Neural cell (in vitro differentiated cells): ENCODE measurements at regions not wholly inside any gene's neighbourhood (a gene's known extent, or its start where the extent isn't known, plus 50 kb on each side); places are given as distances from the start of the nearest gene placed in this dataset.

Experiments used
- H2AFZ ChIP-seq: fragments of 200-600, 300-800 bp; sonication (generic), shearing (Covaris generic); 2 replicates; pipeline ENCODE4 v1.6.0; 2014; ENCODE audit warnings: low read depth, mild to moderate bottlenecking, antibody characterized with exemption, low read length, moderate library complexity
- H3F3A ChIP-seq: fragments of 200-600 bp; shearing (Covaris generic); 2 replicates; pipeline ENCODE4 v1.6.1; 2016; ENCODE audit warnings: mild to moderate bottlenecking, moderate library complexity, mixed read lengths, antibody characterized with exemption, low read length; ENCODE audit not compliant: insufficient read depth, poor library complexity, severe bottlenecking
- H3K27ac ChIP-seq: fragments of 200-600, 300-800 bp; sonication (generic), shearing (Covaris generic); 2 replicates; pipeline ENCODE4 v1.5.1; 2014; ENCODE audit warnings: mild to moderate bottlenecking, low read length, moderate library complexity
- H3K27me3 ChIP-seq: fragments of 300-800, 200-600 bp; sonication (generic), shearing (Covaris generic); 2 replicates; pipeline ENCODE4 v1.6.0; 2014; ENCODE audit warnings: mild to moderate bottlenecking, low read depth, low read length, moderate library complexity; ENCODE audit not compliant: insufficient read depth
- H3K36me3 ChIP-seq: fragments of 300-800, 200-600 bp; sonication (generic), shearing (Covaris generic); 2 replicates; pipeline ENCODE4 v1.5.1; 2014; ENCODE audit warnings: mild to moderate bottlenecking, antibody characterized with exemption, low read length, moderate library complexity; ENCODE audit not compliant: insufficient read depth
- H3K4me2 ChIP-seq: fragments of 300-800, 200-600 bp; sonication (generic), shearing (Covaris generic); 2 replicates; pipeline ENCODE4 v1.6.0; 2014; ENCODE audit warnings: mild to moderate bottlenecking, low read length
- H3K4me3 ChIP-seq: fragments of 300-800, 200-600 bp; sonication (generic), shearing (Covaris generic); 2 replicates; pipeline ENCODE4 v1.5.1; 2014; ENCODE audit warnings: mild to moderate bottlenecking, low read length, moderate library complexity
- H3K79me2 ChIP-seq: fragments of 200-600 bp; shearing (Covaris generic); replicated peaks from 2 replicates; pipeline ENCODE4 v1.6.0; 2014; ENCODE audit warnings: mild to moderate bottlenecking, low read length, moderate library complexity; ENCODE audit not compliant: insufficient read depth
- H3K9ac ChIP-seq: fragments of 300-800, 200-600 bp; sonication (generic), shearing (Covaris generic); 2 replicates; pipeline ENCODE4 v1.6.1; 2016; ENCODE audit warnings: mild to moderate bottlenecking, low read length, mixed read lengths
- H3K9me2 ChIP-seq: fragments of 200-600 bp; shearing (Covaris generic); 2 replicates; pipeline ENCODE4 v1.6.1; 2016; ENCODE audit warnings: mild to moderate bottlenecking, low read length, mixed read lengths; ENCODE audit not compliant: insufficient read depth
- H3K9me3 ChIP-seq: fragments of 200-600, 300-800 bp; sonication (generic), shearing (Covaris generic); 2 replicates; pipeline ENCODE4 v1.6.1; 2016; ENCODE audit warnings: mild to moderate bottlenecking, mixed run types, low read length, moderate library complexity, mixed read lengths
- H4K20me1 ChIP-seq: fragments of 200-600 bp; shearing (Covaris generic); 2 replicates; pipeline ENCODE4 v1.6.1; 2016; ENCODE audit warnings: mild to moderate bottlenecking, mixed run types; ENCODE audit not compliant: insufficient read depth
- EP300 ChIP-seq: fragments of 450-650 bp; conservative IDR thresholded peaks from 2 replicates; pipeline ENCODE4 v1.6.1; 2014; ENCODE audit warnings: antibody characterized with exemption, mild to moderate bottlenecking, moderate library complexity; ENCODE audit not compliant: poor library complexity, severe bottlenecking
- EZH2 ChIP-seq: fragments of 200-600, 300-800 bp; shearing (Covaris generic), sonication (generic); IDR thresholded peaks from 2 replicates; pipeline ENCODE4 v1.6.1; 2014; ENCODE audit warnings: antibody characterized with exemption, low read length, borderline replicate concordance, mild to moderate bottlenecking; ENCODE audit not compliant: insufficient read depth, poor library complexity, severe bottlenecking
- MXI1 ChIP-seq: fragments of 450-650 bp; conservative IDR thresholded peaks from 2 replicates; pipeline ENCODE4 v1.6.1; 2014; ENCODE audit warnings: antibody characterized with exemption, mild to moderate bottlenecking; ENCODE audit not compliant: poor library complexity, severe bottlenecking
- POLR2AphosphoS5 ChIP-seq: IDR thresholded peaks from 2 replicates; pipeline ENCODE4 v1.6.1; 2012
- RAD21 ChIP-seq: fragments of 450-650 bp; conservative IDR thresholded peaks from 2 replicates; pipeline ENCODE4 v1.6.1; 2014; ENCODE audit warnings: antibody characterized with exemption, mild to moderate bottlenecking, moderate library complexity
- SMC3 ChIP-seq: fragments of 450-650 bp; conservative IDR thresholded peaks from 2 replicates; pipeline ENCODE4 v1.6.1; 2014; ENCODE audit warnings: antibody characterized with exemption, mild to moderate bottlenecking, moderate library complexity; ENCODE audit not compliant: poor library complexity
- TAF1 ChIP-seq: IDR thresholded peaks from 2 replicates; pipeline ENCODE4 v1.6.1; 2012; ENCODE audit warnings: low read depth
- TF ChIP-seq, protein P1 (sequence below): IDR thresholded peaks from 2 replicates; pipeline ENCODE4 v1.6.1; 2012; ENCODE audit warnings: borderline replicate concordance
- TF ChIP-seq, protein P2 (sequence below): fragments of 450-650 bp; IDR thresholded peaks from 2 replicates; pipeline ENCODE4 v1.5.1; 2014; ENCODE audit warnings: antibody characterized with exemption, mild to moderate bottlenecking, moderate library complexity; ENCODE audit not compliant: poor library complexity, severe bottlenecking

DNA sequence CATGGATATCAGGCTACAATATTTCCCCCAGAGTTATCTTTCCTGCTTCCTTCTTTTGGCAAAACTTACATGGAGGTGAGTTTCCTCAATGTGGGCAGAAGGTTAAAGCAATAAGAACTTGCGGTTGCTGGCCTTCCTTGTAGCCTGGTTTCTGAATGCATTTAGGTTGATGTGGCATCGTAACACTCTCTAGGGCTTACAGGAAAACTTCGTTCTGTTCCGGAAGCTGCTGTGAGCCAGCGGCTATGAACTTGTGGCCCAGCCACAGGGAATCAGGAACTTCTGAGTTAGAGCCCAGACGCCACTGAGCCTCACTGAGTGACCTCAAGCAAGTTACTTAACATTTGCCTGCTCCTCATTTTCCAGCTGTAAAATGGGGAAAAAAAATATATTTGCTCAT, 623.4 kb upstream of the ADAMTS5 start:
- Histone ChIP-seq H3K36me3 (no peaks in the 10 kb centered on the region), H2AFZ (no peak overlapping the region), H3K9ac (no peak overlapping the region), H3K9me3 (no peaks in the 10 kb centered on the region), H3K79me2 (no peaks in the 10 kb centered on the region), H3F3A (no peaks in the 10 kb centered on the region), H3K27me3 (no peaks in the 10 kb centered on the region), H3K27ac (no peak overlapping the region), H4K20me1 (no peaks in the 10 kb centered on the region), H3K9me2 (no peaks in the 10 kb centered on the region), H3K4me2 (no peak overlapping the region), H3K4me3 (no peak overlapping the region)
- no peak for TF ChIP-seq EZH2
- no peak for TF ChIP-seq EP300
- no peak for TF ChIP-seq POLR2AphosphoS5
- TF ChIP-seq TAF1: no peak
- TF ChIP-seq, protein P1, sequence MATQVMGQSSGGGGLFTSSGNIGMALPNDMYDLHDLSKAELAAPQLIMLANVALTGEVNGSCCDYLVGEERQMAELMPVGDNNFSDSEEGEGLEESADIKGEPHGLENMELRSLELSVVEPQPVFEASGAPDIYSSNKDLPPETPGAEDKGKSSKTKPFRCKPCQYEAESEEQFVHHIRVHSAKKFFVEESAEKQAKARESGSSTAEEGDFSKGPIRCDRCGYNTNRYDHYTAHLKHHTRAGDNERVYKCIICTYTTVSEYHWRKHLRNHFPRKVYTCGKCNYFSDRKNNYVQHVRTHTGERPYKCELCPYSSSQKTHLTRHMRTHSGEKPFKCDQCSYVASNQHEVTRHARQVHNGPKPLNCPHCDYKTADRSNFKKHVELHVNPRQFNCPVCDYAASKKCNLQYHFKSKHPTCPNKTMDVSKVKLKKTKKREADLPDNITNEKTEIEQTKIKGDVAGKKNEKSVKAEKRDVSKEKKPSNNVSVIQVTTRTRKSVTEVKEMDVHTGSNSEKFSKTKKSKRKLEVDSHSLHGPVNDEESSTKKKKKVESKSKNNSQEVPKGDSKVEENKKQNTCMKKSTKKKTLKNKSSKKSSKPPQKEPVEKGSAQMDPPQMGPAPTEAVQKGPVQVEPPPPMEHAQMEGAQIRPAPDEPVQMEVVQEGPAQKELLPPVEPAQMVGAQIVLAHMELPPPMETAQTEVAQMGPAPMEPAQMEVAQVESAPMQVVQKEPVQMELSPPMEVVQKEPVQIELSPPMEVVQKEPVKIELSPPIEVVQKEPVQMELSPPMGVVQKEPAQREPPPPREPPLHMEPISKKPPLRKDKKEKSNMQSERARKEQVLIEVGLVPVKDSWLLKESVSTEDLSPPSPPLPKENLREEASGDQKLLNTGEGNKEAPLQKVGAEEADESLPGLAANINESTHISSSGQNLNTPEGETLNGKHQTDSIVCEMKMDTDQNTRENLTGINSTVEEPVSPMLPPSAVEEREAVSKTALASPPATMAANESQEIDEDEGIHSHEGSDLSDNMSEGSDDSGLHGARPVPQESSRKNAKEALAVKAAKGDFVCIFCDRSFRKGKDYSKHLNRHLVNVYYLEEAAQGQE: no peak
- no peak for TF ChIP-seq SMC3
- TF ChIP-seq, protein P2, sequence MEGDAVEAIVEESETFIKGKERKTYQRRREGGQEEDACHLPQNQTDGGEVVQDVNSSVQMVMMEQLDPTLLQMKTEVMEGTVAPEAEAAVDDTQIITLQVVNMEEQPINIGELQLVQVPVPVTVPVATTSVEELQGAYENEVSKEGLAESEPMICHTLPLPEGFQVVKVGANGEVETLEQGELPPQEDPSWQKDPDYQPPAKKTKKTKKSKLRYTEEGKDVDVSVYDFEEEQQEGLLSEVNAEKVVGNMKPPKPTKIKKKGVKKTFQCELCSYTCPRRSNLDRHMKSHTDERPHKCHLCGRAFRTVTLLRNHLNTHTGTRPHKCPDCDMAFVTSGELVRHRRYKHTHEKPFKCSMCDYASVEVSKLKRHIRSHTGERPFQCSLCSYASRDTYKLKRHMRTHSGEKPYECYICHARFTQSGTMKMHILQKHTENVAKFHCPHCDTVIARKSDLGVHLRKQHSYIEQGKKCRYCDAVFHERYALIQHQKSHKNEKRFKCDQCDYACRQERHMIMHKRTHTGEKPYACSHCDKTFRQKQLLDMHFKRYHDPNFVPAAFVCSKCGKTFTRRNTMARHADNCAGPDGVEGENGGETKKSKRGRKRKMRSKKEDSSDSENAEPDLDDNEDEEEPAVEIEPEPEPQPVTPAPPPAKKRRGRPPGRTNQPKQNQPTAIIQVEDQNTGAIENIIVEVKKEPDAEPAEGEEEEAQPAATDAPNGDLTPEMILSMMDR: no peak

DNA sequence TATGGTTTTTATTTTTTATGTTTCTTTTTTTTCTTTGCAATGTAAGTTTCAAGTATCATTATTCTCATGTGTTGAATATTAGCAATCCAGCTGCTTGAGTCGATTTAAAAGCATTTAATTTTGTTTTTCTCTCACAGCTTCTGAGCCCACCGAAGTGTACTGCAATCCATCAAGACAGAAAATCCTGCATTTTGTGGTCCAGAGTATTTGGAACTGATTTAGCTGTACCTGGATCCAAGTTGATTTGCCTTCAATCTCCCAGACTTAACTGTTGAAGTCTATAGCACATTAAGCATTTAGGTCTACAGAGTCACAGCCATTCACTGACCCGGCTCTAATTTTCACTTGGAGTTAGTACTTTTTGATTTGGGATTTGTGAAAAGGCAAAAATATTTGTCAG, 622.9 kb upstream of the ADAMTS5 start:
- no peaks in the 10 kb centered on the region for H3K9me2 ChIP-seq
- no peak overlapping the region for H3K4me2 ChIP-seq
- H2AFZ ChIP-seq: no peak overlapping the region

More for the DNA sequence above, 622.9 kb upstream of the ADAMTS5 start:
- H3K36me3 ChIP-seq: no peaks in the 10 kb centered on the region
- H3K9me3 ChIP-seq: no peaks in the 10 kb centered on the region
- no peaks in the 10 kb centered on the region for H4K20me1 ChIP-seq
- H3K4me3 ChIP-seq: no peak overlapping the region
- no peak overlapping the region for H3K27ac ChIP-seq
- no peaks in the 10 kb centered on the region for H3K27me3 ChIP-seq
- no peak for TF ChIP-seq EP300
- no peak for TF ChIP-seq TAF1
- TF ChIP-seq, protein P2: no peak
- no peak for TF ChIP-seq EZH2
- no peak for TF ChIP-seq POLR2AphosphoS5
- TF ChIP-seq RAD21: no peak
- TF ChIP-seq SMC3: no peak
- TF ChIP-seq MXI1: no peak
- TF ChIP-seq, protein P1: no peak
- H3F3A ChIP-seq: no peaks in the 10 kb centered on the region
- no peak overlapping the region for H3K9ac ChIP-seq
- no peaks in the 10 kb centered on the region for H3K79me2 ChIP-seq
